ENCODE measurements at regions not wholly inside any gene's neighbourhood (a gene's known extent, or its start where the extent isn't known, plus 50 kb on each side); places are given as distances from the start of the nearest gene placed in this dataset.
A peak's percentile ranks its signal among the peaks of the same experiment; 100 is the strongest.

DNA sequence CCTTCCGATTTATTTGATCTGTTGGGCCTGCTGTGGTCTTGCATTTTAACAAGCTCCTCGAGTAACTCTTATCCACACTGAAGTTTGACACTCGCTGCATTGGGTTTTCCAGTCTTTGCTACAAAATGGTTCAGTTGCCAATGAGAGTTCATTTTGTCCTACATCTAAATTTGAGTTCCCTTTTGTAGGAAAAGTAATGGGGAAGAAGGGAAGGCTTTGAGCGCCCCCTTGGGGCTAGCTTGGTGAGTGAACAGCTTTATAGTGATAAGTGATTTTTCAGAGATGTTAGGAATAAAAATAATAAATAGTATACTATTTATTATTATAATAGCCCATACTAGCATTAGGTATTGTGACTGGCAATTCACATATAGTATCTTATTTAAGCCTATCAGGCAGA, 89.9 kb upstream of the GNAQ start:
- TF ChIP-seq CTCF (conservative IDR thresholded peaks at IDR 0.05; ENCODE audit: low read length), result peak; percentile 83
- no peak for TF ChIP-seq EZH2phosphoT487 (IDR thresholded peaks at IDR 0.05; ENCODE audit: borderline replicate concordance, low read depth, low read length)

Measured in OCI-LY7 (cell line).